ENCODE measurements at regions not wholly inside any gene's neighbourhood (a gene's known extent, or its start where the extent isn't known, plus 50 kb on each side); places are given as distances from the start of the nearest gene placed in this dataset.

DNA sequence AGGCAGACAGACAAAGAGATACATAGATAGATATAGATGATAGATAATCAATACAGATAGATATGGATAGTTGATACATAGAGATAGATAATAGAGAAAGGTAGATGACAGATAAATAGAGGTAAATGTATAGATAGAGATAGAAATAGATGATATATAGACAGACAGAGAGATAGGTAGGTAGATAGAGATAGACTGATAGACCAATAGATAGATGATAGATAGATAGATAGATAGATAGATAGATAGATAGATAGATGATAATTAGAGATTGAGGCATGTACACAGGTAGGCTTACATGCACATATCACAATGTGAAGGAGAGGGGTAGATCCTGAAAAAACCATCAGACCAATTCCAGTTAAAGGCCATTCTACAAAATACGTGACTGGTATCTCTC lies 724.7 kb downstream of the GALR1 start:
- TF ChIP-seq CREB5 (CRISPR knock-in tag; IDR thresholded peaks at IDR 0.05; ENCODE audit: low read depth) = no peak
- TF ChIP-seq ARNTL (CRISPR knock-in tag; IDR thresholded peaks at IDR 0.05; ENCODE audit: borderline replicate concordance, low read depth) = no peak
